SH-SY5Y (cell line): ENCODE measurements at regions not wholly inside any gene's neighbourhood (a gene's known extent, or its start where the extent isn't known, plus 50 kb on each side); places are given as distances from the start of the nearest gene placed in this dataset.
A peak's percentile ranks its signal among the peaks of the same experiment; 100 is the strongest.

ENCODE experiments used
- GATA2 ChIP-seq: IDR thresholded peaks from 2 replicates; pipeline ENCODE4 v1.6.1; 2011; ENCODE audit warnings: mild to moderate bottlenecking, low read depth, low read length
- GATA3 ChIP-seq: IDR thresholded peaks from 2 replicates; pipeline ENCODE4 v1.6.1; 2011; ENCODE audit warnings: low read depth, mild to moderate bottlenecking, low read length, moderate library complexity

- TF ChIP-seq GATA3 (no peak; the same call in 1 of the 2 replicates), GATA2 (peak; percentile 77)
These were observed 90.3 kb downstream of the RTP5 start for GRCh38 chr2:241959751-241960269.

- TF ChIP-seq GATA3 (no peak), GATA2 (no peak)
These were observed 91.9 kb downstream of the RTP5 start for GRCh38 chr2:241961454-241961853.

- TF ChIP-seq GATA3, result no peak
- no peak for TF ChIP-seq GATA2
These were observed 94.6 kb downstream of the RTP5 start for GRCh38 chr2:241964133-241964532.

- no peak for TF ChIP-seq GATA2
- TF ChIP-seq GATA3, result no peak
These were observed 96.4 kb downstream of the RTP5 start for GRCh38 chr2:241965931-241966412.

- TF ChIP-seq GATA2, result no peak
- no peak for TF ChIP-seq GATA3
These were observed 97.3 kb downstream of the RTP5 start for GRCh38 chr2:241966647-241967466.

- TF ChIP-seq GATA2 (no peak), GATA3 (no peak)
These were observed 98.1 kb downstream of the RTP5 start for GRCh38 chr2:241967467-241968144.

- TF ChIP-seq GATA3, result no peak
- no peak for TF ChIP-seq GATA2
These were observed 98.9 kb downstream of the RTP5 start for GRCh38 chr2:241968417-241968816.

GRCh38 chr2:241970716-241971115 lies 101.2 kb downstream of the RTP5 start:
- TF ChIP-seq GATA2 (no peak), GATA3 (no peak)

GRCh38 chr2:241974096-241974495 lies 104.6 kb downstream of the RTP5 start:
- no peak for TF ChIP-seq GATA3
- no peak for TF ChIP-seq GATA2

GRCh38 chr2:241974851-241975592 lies 105.5 kb downstream of the RTP5 start:
- TF ChIP-seq GATA2, result no peak

GRCh38 chr2:241975593-241976284 lies 106.2 kb downstream of the RTP5 start:
- TF ChIP-seq GATA3 (no peak), GATA2 (no peak)

GRCh38 chr2:241976296-241976695 lies 106.8 kb downstream of the RTP5 start:
- TF ChIP-seq GATA2 (no peak), GATA3 (no peak)

- no peak for TF ChIP-seq GATA3
- TF ChIP-seq GATA2, result no peak
These were observed 108.2 kb downstream of the RTP5 start for GRCh38 chr2:241977557-241978300.
